WERI-Rb-1 (cell line): ENCODE measurements at regions not wholly inside any gene's neighbourhood (a gene's known extent, or its start where the extent isn't known, plus 50 kb on each side); places are given as distances from the start of the nearest gene placed in this dataset.

Experiments
- DNase-seq: peaks from one replicate; pipeline ENCODE4 v3.0.0-alpha.2; 2020
- H3K27ac ChIP-seq: fragments of 250-450 bp; sonication (Bioruptor Pico); 2 replicates; pipeline ENCODE4 v1.5.1; 2020; ENCODE audit warnings: mild to moderate bottlenecking, moderate library complexity
- H3K27me3 ChIP-seq: fragments of 250-450 bp; sonication (Bioruptor Pico); 2 replicates; pipeline ENCODE4 v1.5.1; 2021; ENCODE audit warnings: mild to moderate bottlenecking, low read depth, moderate library complexity; ENCODE audit not compliant: insufficient read depth, severe bottlenecking
- H3K36me3 ChIP-seq: fragments of 250-450 bp; sonication (Bioruptor Pico); 2 replicates; pipeline ENCODE4 v1.5.1; 2020; ENCODE audit warnings: mild to moderate bottlenecking, moderate library complexity
- H3K4me3 ChIP-seq: 2 replicates; pipeline ENCODE4 v1.5.1; 2011; ENCODE audit warnings: low read depth, mild to moderate bottlenecking, control low read depth, low read length
- H3K9me3 ChIP-seq: fragments of 250-450 bp; sonication (Bioruptor Pico); 2 replicates; pipeline ENCODE4 v1.5.1; 2021; ENCODE audit warnings: mild to moderate bottlenecking, moderate library complexity; ENCODE audit not compliant: severe bottlenecking
- CTCF ChIP-seq: IDR thresholded peaks from 2 replicates; pipeline ENCODE4 v1.5.1; 2011; ENCODE audit warnings: low read depth, mild to moderate bottlenecking, control low read depth, inconsistent platforms, low read length

GRCh38 chr3:4060064-4060463 lies 243.1 kb upstream of the SETMAR start:
- no peak for TF ChIP-seq CTCF
- DNase-seq: no peak
- Histone ChIP-seq H3K9me3 (no peaks in the 10 kb centered on the region), H3K27me3 (no peaks in the 10 kb centered on the region), H3K4me3 (no peak overlapping the region), H3K36me3 (no peaks in the 10 kb centered on the region), H3K27ac (no peak overlapping the region)

GRCh38 chr3:4060603-4061002 lies 242.6 kb upstream of the SETMAR start:
- no peak for TF ChIP-seq CTCF

GRCh38 chr3:4061195-4061594 lies 242.0 kb upstream of the SETMAR start:
- Histone ChIP-seq H3K4me3 (no peak overlapping the region), H3K9me3 (no peaks in the 10 kb centered on the region), H3K27ac (no peak overlapping the region), H3K36me3 (no peaks in the 10 kb centered on the region), H3K27me3 (no peaks in the 10 kb centered on the region)
- TF ChIP-seq CTCF: no peak
- no peak for DNase-seq

More at GRCh38 chr3:4060603-4061002, 242.6 kb upstream of the SETMAR start:
- Histone ChIP-seq H3K36me3 (no peaks in the 10 kb centered on the region), H3K27ac (no peak overlapping the region), H3K4me3 (no peak overlapping the region), H3K9me3 (no peaks in the 10 kb centered on the region), H3K27me3 (no peaks in the 10 kb centered on the region)
- no peak for DNase-seq

- no peak for TF ChIP-seq CTCF
- Histone ChIP-seq H3K36me3 (no peaks in the 10 kb centered on the region), H3K4me3 (no peak overlapping the region), H3K9me3 (no peaks in the 10 kb centered on the region), H3K27me3 (no peaks in the 10 kb centered on the region), H3K27ac (no peak overlapping the region)
- no peak for DNase-seq
Observed at GRCh38 chr3:4061783-4062360, 241.3 kb upstream of the SETMAR start.

DNA sequence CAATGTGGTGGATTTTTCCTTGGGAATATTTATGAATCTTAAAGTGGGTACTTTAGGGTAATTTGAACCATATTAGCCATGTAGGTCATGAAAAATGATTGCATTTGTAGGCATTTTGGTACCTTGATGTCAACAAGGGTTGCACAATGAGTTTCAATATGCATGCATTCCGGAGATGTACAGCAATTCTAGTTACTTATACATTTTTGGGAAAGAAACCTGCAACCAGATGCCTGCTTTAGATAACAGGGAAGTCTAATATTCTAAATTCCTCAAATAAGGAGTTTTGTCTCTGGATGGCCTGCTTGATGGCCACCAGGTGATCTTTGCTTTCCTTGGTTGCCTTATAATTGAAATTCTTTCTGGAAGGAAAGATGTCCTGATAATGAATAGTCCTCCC lies 240.5 kb upstream of the SETMAR start:
- no peaks in the 10 kb centered on the region for H3K36me3 ChIP-seq
- H3K27ac ChIP-seq: no peak overlapping the region
- H3K4me3 ChIP-seq: no peak overlapping the region
- no peak for TF ChIP-seq CTCF
- no peaks in the 10 kb centered on the region for H3K9me3 ChIP-seq
- no peak for DNase-seq
- H3K27me3 ChIP-seq: no peaks in the 10 kb centered on the region

DNA sequence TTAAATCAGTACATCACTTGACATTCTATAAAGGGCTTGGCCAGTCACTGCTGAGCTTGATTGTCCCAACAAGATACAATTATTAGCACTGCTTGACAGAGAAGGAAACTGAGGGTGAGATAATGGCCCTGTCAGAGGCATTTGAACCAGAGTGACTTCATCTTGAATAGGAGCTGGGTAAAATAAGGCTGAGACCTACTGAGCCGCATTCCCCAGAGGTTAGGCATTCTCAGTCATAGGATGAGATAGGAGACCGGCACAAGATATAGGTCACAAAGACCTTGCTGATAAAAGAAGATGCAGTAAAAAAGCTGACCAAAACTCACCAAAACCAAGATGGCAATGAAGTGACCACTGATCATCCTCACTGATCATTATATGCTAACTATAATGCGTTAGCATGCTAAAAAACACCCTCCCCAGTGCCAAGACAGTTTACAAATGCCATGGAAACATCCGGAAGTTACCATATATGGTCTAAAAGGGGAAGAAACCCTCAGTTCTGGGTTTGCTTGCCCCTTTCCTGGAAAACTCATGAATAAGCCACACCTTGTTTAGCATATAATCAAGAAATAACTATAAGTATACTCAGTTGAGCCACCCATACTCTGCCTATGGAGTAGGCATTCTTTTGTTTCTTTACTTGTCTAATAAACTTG lies 239.1 kb upstream of the SETMAR start:
- no peaks in the 10 kb centered on the region for H3K36me3 ChIP-seq
- DNase-seq: no peak
- TF ChIP-seq CTCF: no peak
- H3K27ac ChIP-seq: no peak overlapping the region
- no peaks in the 10 kb centered on the region for H3K27me3 ChIP-seq
- no peak overlapping the region for H3K4me3 ChIP-seq
- H3K9me3 ChIP-seq: no peaks in the 10 kb centered on the region
